Spleen (tissue), 7 donors: ENCODE measurements at regions not wholly inside any gene's neighbourhood (a gene's known extent, or its start where the extent isn't known, plus 50 kb on each side); places are given as distances from the start of the nearest gene placed in this dataset.

Source experiments
- CTCF ChIP-seq, 11 experiments: fragments of 200-600 bp in 7 of 11; fragments of 450-650 bp in 4 of 11; sonication (generic) in 4 of 11; IDR thresholded peaks in 8 of 11; conservative IDR thresholded peaks in 3 of 11; 1 replicate in 7 of 11; 2 replicates in 4 of 11; pipeline versions ENCODE4 v1.4.0 to v1.8.0; 2016 to 2021; ENCODE audit warnings: antibody characterized with exemption in 11 of 11, inconsistent platforms in 4 of 11, mild to moderate bottlenecking in 1 of 11
- POLR2A ChIP-seq, 3 donors: fragments of 450-650 bp; IDR thresholded peaks; one replicate each; pipeline ENCODE4 v1.5.1; 2017; ENCODE audit warnings: antibody characterized with exemption in 3 of 3, mild to moderate bottlenecking in 1 of 3
- POLR2AphosphoS5 ChIP-seq, 3 donors: sonication (generic); formaldehyde crosslinking; IDR thresholded peaks; one replicate each; pipeline ENCODE4 v1.5.1; 2017; ENCODE audit warnings: antibody characterized with exemption in 3 of 3
- donor health status: DM: no; HTN: no; CAD: no; lungs with moderate emphysema.
- donor health status: DM: no; HTN: no; CAD: no.
- donor health status: DM: no; HTN: no; CAD: no.

DNA sequence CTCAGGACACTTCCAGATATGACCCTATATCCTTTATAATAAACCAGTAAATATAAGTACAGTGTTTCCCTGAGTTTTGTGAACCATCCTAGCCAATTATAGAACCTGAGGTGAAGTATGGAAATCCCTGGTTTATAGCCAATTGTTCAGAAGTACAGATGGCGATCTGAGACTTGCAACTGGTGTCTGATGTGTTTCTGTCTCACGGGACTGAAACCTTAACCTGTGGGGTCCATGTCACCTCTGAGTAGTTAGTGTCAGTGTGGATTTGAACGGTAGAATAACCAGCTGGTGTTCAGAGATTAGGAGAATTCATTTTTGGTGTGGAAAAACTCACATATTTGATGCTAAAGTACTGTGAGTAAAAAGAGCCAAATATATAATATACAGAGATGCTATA lies 606.6 kb downstream of the MAFB start:
- TF ChIP-seq POLR2AphosphoS5 (IDR thresholded peaks at IDR 0.05), result no peak
- TF ChIP-seq CTCF (IDR thresholded peaks at IDR 0.05 in 8 of 11, conservative IDR thresholded peaks at IDR 0.05 in 3 of 11), result no peak
- TF ChIP-seq POLR2A (IDR thresholded peaks at IDR 0.05), result no peak
